Femur (tissue), 1 donor: ENCODE measurements at regions not wholly inside any gene's neighbourhood (a gene's known extent, or its start where the extent isn't known, plus 50 kb on each side); places are given as distances from the start of the nearest gene placed in this dataset.
"Not testable (repeated sequence)": the region's sequence is repeated elsewhere in the genome, so short reads cannot be mapped to it uniquely, and the experiment has no call there.

Source experiments
- DNase-seq: peaks from one replicate; pipeline ENCODE4 v3.0.0-alpha.2; 2017

GRCh38 chr15:69876064-69876940 is 221.4 kb downstream of the TLE3 start:
- no peak for DNase-seq

DNA sequence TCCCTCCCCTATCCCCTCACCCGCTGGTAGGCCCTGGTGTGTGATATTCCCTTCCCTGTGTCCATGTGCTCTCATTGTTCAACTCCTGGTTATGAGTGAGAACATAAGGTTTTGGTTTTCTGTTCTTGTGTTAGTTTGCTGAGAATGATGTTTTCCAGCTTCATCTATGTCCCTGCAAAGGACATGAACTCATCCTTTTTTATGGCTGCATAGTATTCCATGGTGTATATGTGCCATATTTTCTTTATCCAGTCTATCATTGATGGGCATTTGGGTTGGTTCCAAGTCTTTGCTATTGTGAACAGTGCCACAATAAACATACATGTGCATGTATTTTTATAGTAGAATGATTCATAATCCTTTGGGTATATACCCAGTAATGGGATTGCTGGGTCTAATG is 217.8 kb downstream of the TLE3 start:
- not testable (repeated sequence) for DNase-seq

- DNase-seq = no peak
Observed at GRCh38 chr15:69880571-69881301, 217.0 kb downstream of the TLE3 start.

- DNase-seq = no peak
Observed at GRCh38 chr15:69881302-69881670, 216.4 kb downstream of the TLE3 start.

DNA sequence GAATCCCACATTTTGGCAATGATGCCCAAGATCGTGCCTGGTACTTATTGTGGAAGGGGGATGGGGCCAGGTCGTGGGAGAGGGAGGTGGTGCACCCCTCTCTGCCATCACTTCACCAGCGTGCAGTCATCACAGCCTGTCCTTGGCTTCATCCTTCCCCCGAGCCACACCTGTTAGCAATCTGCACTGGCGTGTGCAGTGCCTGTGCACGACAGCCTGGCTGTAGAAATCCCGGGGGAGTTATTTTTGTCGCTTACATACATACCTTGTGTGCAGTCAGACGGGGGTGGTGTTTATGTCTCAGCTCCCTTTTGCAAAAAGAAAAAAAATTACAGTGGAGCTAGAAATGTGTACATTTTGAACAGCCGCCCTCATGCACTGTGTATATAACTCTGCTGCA is 216.0 kb downstream of the TLE3 start:
- no peak for DNase-seq

DNA sequence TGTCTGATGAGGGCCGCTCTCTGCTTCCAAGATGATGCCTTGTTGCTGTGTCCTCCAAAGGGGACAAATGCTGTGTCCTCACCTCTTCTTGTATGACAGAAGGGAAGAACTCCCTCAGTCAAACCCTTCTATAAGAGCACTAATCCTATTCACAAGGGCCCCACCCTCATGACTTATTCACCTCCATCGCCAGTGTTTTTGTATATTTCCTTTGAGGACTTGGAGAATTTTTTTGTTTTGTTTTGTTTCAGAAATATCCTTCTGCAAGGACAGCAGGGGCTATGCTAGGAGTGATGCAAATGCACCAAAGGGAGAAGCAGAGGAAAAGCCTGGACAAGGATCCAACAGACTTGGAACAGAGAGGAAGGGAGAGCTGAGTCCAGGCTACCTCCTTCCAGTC is 214.4 kb downstream of the TLE3 start:
- no peak for DNase-seq

DNA sequence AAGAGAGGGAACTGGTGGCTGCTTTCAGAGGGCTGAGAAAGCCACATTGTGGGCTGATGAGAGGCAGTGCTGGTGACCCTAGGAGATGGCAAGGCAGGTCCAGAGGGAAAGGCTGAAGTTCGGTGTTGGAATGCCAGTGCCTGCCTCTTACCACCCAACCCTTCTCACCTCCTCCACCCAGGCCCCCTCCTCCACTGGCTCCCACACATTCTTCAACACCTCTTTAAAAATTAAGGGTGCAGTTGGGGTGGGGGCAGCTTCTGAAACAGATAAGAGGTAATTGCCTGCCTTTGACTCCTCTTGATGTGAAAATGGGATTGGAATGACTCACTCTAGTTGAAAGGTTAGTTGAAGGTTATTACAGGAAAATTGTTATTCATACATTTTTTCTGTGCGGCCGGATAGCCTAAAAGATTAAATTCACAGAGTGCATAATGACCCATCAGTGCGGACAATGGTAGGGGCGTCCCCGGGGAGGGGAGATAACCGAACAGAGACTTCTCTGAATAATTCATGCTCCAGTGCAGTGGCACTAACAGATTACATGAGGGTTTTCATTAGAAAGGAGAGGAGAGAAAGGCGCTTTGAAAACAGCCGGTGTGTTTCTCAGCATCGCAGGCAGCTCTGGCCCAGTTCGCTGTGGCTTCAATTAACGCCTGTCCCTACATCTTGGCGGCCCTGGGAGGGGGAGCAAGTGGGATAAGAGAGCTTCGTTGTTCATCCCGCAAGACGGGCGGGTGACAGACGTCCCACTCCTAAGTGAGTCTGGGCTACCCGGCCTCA is 212.4 kb downstream of the TLE3 start:
- DNase-seq = no peak

- no peak for DNase-seq
Observed at GRCh38 chr15:69887009-69887408, 210.7 kb downstream of the TLE3 start.

- no peak for DNase-seq
Observed at GRCh38 chr15:69887553-69887952, 210.2 kb downstream of the TLE3 start.

DNA sequence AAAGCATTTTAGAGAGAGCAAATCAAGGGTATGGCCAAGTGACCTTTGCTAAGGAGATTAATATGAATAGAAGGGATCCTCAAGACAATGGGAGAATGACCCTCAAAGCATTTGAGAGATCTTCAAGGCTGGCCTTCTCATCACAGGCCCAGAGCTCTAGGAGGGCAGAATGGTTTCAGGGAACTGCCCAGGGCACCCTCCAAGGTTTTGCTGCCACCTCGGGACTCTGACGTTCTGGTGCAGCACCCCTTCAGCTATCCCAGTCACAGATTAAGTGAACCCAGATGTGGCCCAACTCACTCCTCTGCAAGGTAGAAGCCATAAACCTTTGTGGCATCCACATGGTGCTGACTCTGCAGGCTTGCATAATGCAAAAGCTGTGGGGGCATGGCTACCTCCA is 209.3 kb downstream of the TLE3 start:
- DNase-seq = no peak

DNA sequence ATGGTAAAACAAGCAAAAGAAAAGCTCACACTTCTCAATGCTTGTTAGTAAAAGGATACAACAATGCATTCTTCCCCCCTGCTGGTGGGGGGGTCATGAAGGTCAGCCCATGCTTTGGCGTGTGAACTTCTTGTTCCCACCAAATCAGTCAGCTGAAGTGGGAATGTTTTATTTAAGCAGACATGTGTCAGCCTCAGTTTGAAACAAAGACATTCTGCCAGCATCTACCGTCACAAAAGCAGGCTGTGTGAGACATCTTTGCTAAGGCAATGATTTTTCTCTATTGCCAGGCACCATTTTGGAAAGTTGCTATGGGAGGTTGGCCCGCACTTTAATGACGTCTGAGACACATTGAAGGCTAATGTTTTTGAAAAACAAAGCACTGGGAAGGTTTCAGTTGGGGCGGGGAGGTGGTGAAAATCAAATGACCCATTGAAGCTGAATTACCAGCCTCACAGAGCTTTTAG is 206.6 kb downstream of the TLE3 start:
- no peak for DNase-seq

DNA sequence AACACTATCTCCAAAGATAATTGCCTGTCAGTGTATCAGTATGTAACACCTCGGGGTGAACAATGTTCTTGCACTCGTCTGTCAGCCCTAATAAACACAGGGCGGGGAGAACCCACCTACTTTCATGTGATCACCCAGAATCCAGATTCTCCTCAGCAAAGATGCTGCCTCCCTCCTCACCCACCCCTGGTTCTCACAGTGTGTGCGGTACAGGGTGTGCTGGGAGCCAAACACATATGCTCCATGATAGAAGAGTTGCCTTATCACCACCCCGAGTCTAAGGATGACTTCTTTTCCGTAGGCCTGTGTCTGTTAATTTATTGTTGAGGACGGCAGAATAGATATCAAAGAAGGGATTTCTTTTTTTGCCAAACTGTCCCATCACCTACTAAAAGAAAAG is 206.1 kb downstream of the TLE3 start:
- DNase-seq = no peak

DNA sequence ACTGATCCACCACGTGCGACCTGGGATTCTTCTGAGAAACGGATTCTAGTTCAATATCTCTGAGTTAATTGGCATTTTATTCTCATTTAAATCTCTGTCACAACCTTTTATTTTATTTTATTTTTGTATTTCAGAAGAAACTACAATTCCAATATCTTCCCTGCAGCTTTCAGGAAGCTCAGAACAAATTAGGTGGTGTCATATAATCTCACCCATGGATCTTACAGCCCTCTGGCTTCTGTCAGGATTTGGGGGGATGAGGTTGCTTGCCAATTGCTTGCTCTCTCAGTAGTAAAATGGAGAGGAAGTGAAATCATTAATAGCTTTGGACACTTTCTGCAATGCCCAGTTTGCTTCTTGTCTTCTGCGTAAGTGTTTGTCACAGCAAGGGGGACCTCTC is 205.4 kb downstream of the TLE3 start:
- no peak for DNase-seq

DNA sequence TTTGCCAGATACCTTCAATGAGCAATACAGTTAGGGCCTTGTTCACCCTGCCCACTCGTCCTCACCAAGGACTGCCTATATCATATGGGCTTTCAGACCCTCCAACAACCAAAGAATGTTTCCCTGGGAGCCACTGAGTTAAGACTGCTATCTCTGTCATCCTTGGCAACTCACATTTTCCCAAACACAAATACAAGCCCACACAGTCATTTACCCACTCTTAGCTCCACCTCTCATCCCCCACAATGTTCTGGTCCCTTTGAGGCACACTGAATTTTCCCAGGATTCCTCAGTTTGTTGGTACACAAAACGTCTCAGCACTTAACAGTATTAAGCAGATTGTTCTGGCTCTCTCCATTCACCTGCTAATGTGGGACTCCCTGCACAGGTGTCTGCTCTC is 204.6 kb downstream of the TLE3 start:
- no peak for DNase-seq

GRCh38 chr15:69893863-69894262 is 203.9 kb downstream of the TLE3 start:
- DNase-seq = peak; percentile 69

GRCh38 chr15:69895202-69895601 is 202.5 kb downstream of the TLE3 start:
- no peak for DNase-seq

DNA sequence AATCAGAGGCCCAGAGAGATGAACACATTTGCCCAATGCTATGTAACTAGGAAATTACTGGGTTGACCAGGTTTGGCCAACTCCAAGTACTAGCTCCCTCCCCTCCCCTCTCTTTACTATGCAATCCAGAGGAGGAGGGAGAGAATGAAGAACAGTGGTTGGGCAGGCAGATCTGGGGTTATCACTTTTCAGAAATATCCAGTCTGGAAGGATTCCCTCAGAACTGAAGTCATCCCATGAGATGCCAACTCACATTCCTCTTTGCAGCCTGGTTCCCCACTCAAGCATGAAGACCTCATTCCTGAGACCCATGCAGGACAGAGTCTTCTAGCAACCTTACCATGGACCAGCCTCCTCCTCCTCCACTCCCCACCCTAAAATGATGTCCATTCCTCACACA is 201.1 kb downstream of the TLE3 start:
- DNase-seq = no peak

GRCh38 chr15:69897061-69897460 is 200.7 kb downstream of the TLE3 start:
- peak; percentile 51 for DNase-seq

GRCh38 chr15:69897471-69898237 is 200.1 kb downstream of the TLE3 start:
- DNase-seq = no peak

GRCh38 chr15:69898243-69898642 is 199.5 kb downstream of the TLE3 start:
- DNase-seq = no peak

GRCh38 chr15:69902414-69903062 is 195.2 kb downstream of the TLE3 start:
- no peak for DNase-seq
